Tibial nerve (tissue), 4 donors: ENCODE measurements at regions not wholly inside any gene's neighbourhood (a gene's known extent, or its start where the extent isn't known, plus 50 kb on each side); places are given as distances from the start of the nearest gene placed in this dataset.
A peak's percentile ranks its signal among the peaks of the same experiment; 100 is the strongest.

Experiments
- DNase-seq, 2 donors: peaks; one replicate each; pipeline ENCODE4 v3.0.0-alpha.2; 2019; ENCODE audit warnings: low spot score in 2 of 2
- H3K27ac ChIP-seq, 4 donors: fragments of 200-600 bp; sonication (generic) in 3 of 4; one replicate each; pipeline ENCODE4 v1.5.1; 2017 to 2019; ENCODE audit warnings: mild to moderate bottlenecking in 1 of 4
- H3K27me3 ChIP-seq, 2 donors: fragments of 200-600 bp; sonication (generic) in 1 of 2; one replicate each; pipeline versions ENCODE4 v1.5.1 to v1.6.0; 2017 to 2019
- H3K36me3 ChIP-seq, 3 donors: fragments of 200-600 bp; sonication (generic); one replicate each; pipeline ENCODE4 v1.5.1; 2018 to 2019
- H3K4me1 ChIP-seq, 4 donors: fragments of 200-600 bp; sonication (generic) in 3 of 4; one replicate each; pipeline ENCODE4 v1.5.1; 2017 to 2019
- H3K4me3 ChIP-seq, 4 donors: fragments of 200-600 bp; sonication (generic) in 3 of 4; one replicate each; pipeline ENCODE4 v1.5.1; 2017 to 2019; ENCODE audit warnings: mild to moderate bottlenecking in 1 of 4, moderate library complexity in 1 of 4
- H3K9me3 ChIP-seq, 4 donors: fragments of 200-600 bp; sonication (generic) in 3 of 4; one replicate each; pipeline ENCODE4 v1.5.1; 2017 to 2019
- EP300 ChIP-seq, 2 donors: sonication (generic); formaldehyde crosslinking; IDR thresholded peaks; one replicate each; pipeline ENCODE4 v1.6.1; 2017; ENCODE audit warnings: antibody characterized with exemption in 2 of 2, mild to moderate bottlenecking in 1 of 2
- POLR2A ChIP-seq, 2 donors: fragments of 450-650 bp; IDR thresholded peaks; one replicate each; pipeline ENCODE4 v1.6.1; 2017; ENCODE audit warnings: antibody characterized with exemption in 2 of 2, mild to moderate bottlenecking in 2 of 2, moderate library complexity in 2 of 2
- WGBS, 2 donors: methylation state at CpG; one replicate each; pipeline ENCODE4 v1.1.5; 2018; 5-methylcytosine and 5-hydroxymethylcytosine counted together
- TF ChIP-seq, protein P1 (sequence below), 5 experiments: fragments of 200-600 bp in 3 of 5; fragments of 450-650 bp in 2 of 5; sonication (generic) in 3 of 5; IDR thresholded peaks; one replicate each; pipeline ENCODE4 v1.5.1; 2016 to 2019; ENCODE audit warnings: antibody characterized with exemption in 5 of 5, mild to moderate bottlenecking in 3 of 5, moderate library complexity in 2 of 5

DNA sequence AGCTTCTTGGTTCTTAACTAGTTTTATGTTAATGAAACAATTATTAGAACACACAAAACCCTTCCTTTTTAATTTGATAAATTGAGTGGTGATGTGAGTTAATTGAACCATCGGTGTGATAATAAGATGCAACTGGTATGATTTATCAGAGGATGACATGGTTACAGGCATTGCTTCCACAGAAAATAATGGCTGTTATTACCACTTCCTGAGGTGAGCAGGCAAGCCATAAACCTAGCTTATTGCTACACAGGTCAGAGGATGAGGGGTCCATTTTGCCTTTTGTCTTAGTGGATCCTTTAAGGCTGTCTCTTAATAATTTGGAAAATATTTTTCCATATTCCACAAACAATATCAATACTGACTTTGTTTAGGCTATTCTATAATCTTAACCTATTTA lies 226.6 kb upstream of the EDNRB start:
- Histone ChIP-seq H3K4me1 (no peaks in the 10 kb centered on the region), H3K27ac (no peak overlapping the region), H3K9me3 (no peaks in the 10 kb centered on the region), H3K36me3 (no peaks in the 10 kb centered on the region), H3K27me3 (no peaks in the 10 kb centered on the region), H3K4me3 (no peak overlapping the region)
- no peak for DNase-seq
- 44 to 57% methylated on average over 1 of the region's 1 CpG for WGBS, 2 donors
- TF ChIP-seq, protein P1, sequence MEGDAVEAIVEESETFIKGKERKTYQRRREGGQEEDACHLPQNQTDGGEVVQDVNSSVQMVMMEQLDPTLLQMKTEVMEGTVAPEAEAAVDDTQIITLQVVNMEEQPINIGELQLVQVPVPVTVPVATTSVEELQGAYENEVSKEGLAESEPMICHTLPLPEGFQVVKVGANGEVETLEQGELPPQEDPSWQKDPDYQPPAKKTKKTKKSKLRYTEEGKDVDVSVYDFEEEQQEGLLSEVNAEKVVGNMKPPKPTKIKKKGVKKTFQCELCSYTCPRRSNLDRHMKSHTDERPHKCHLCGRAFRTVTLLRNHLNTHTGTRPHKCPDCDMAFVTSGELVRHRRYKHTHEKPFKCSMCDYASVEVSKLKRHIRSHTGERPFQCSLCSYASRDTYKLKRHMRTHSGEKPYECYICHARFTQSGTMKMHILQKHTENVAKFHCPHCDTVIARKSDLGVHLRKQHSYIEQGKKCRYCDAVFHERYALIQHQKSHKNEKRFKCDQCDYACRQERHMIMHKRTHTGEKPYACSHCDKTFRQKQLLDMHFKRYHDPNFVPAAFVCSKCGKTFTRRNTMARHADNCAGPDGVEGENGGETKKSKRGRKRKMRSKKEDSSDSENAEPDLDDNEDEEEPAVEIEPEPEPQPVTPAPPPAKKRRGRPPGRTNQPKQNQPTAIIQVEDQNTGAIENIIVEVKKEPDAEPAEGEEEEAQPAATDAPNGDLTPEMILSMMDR (IDR thresholded peaks at IDR 0.05) = no peak
- TF ChIP-seq EP300 (IDR thresholded peaks at IDR 0.05) (no peak), POLR2A (IDR thresholded peaks at IDR 0.05) (no peak)

DNA sequence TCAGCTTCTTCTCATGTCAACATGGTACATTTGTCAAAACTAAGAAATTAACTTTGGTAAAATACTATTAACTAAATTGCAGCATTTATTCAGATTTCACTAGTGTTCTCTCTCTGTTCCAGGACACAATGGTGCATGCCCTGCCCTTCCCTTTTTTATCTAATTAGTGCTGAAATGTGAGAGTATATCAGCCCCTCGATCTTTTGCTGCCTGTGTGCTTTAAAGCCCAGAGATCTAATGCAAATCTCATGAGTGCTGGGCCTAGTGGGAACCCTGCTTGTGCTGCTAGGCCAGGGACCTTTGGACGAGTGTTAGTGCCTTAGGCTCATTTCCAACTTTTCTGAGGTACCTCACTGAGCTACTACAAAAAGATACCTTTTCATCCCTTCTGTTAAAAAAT lies 221.1 kb upstream of the EDNRB start:
- Histone ChIP-seq H3K27ac (no peak overlapping the region), H3K9me3 (no peaks in the 10 kb centered on the region), H3K4me1 (peaks cover 0 to 6% (median 0%) of the 10 kb centered on the region in 4 donors), H3K4me3 (no peak overlapping the region), H3K27me3 (no peaks in the 10 kb centered on the region), H3K36me3 (no peaks in the 10 kb centered on the region)
- 34 to 39% methylated on average over 2 of the region's 2 CpGs for WGBS, 2 donors
- DNase-seq = no peak
- TF ChIP-seq EP300 (IDR thresholded peaks at IDR 0.05) (no peak), POLR2A (IDR thresholded peaks at IDR 0.05) (no peak)
- TF ChIP-seq, protein P1 (IDR thresholded peaks at IDR 0.05) = no peak

DNA sequence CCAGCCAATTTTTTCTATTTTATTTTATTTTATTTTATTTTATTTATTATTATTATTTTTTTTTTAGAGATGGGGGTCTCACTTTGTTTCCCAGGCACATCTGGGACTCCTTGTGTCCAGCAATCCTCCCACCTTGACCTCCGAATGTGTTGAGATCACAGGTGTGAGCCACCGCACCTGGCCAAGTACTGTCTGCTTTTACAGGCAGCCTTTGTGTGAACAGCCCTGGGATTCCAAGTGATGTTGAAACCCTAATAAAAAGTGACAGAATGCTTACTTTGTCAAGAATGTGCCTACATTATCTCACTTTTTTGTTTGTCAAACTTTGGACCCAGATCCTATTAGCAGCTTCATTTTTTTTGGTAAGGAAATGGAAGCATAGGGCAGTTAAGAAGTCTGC lies 220.1 kb upstream of the EDNRB start:
- no peak for DNase-seq
- WGBS, 2 donors = 90 to 96% methylated on average over 2 of the region's 2 CpGs
- TF ChIP-seq, protein P1 (IDR thresholded peaks at IDR 0.05) = no peak
- TF ChIP-seq POLR2A (IDR thresholded peaks at IDR 0.05) = no peak
- Histone ChIP-seq H3K4me3 (no peak overlapping the region), H3K9me3 (no peaks in the 10 kb centered on the region), H3K4me1 (peaks cover 0 to 6% (median 0%) of the 10 kb centered on the region in 4 donors), H3K27ac (no peak overlapping the region), H3K36me3 (no peaks in the 10 kb centered on the region), H3K27me3 (no peaks in the 10 kb centered on the region)

DNA sequence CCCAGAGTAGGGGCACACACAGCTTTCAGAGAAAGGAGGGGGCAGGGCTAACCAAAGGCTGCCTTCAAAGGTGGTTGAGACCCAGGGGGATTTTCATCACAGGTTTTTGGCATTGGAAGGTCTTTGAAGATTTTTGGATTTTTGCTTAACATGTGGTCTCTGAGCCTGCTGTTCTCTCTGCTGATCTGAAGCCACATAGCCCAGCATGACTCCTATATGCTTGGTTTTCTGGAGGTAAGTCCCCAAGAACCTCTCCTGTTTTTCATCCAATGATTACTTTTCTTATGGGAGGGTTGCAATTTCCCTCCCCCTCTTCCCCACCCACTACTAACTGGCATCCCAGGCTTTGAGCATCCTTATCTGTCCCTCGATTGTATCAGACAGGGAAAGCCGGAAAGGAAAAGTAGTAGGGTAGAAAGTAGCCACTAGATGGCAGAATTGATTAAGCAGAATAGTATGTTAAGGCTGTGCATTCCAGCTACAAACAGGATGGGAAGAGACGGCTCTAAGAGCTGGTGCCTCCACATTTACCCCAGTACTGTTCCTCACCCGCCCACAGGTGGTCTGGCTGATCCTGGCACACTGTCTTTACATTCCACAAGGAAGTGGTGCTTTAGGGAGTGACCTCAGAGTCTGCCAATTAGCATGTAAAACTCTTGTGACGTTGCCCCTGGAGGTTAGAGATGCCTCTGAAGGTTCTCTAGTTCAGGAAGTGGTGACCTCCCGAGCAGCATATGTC lies 218.9 kb upstream of the EDNRB start:
- DNase-seq = peak in 1 of 2 donors; percentile 27
- no peak for TF ChIP-seq POLR2A (IDR thresholded peaks at IDR 0.05)
- TF ChIP-seq, protein P1 (IDR thresholded peaks at IDR 0.05) = peak; percentile 50 to 66 (median 59)
- Histone ChIP-seq H3K27ac (no peak overlapping the region), H3K36me3 (no peaks in the 10 kb centered on the region), H3K27me3 (no peaks in the 10 kb centered on the region), H3K4me1 (peaks cover 0 to 6% (median 0%) of the 10 kb centered on the region in 4 donors), H3K9me3 (no peaks in the 10 kb centered on the region), H3K4me3 (no peak overlapping the region)
- WGBS, 2 donors = 5 to 8% methylated on average over 6 of the region's 6 CpGs

- Histone ChIP-seq H3K9me3 (no peaks in the 10 kb centered on the region), H3K36me3 (no peaks in the 10 kb centered on the region), H3K27ac (no peak overlapping the region), H3K4me1 (peaks cover 0 to 6% (median 0%) of the 10 kb centered on the region in 4 donors), H3K27me3 (no peaks in the 10 kb centered on the region), H3K4me3 (no peak overlapping the region)
- WGBS, 2 donors = 54 to 59% methylated on average over 3 of the region's 3 CpGs
- no peak for TF ChIP-seq POLR2A (IDR thresholded peaks at IDR 0.05)
- DNase-seq = no peak
Observed at GRCh38 chr13:78136966-78137365, 218.3 kb upstream of the EDNRB start.
